Testis (tissue), 2 donors: ENCODE measurements at regions not wholly inside any gene's neighbourhood (a gene's known extent, or its start where the extent isn't known, plus 50 kb on each side); places are given as distances from the start of the nearest gene placed in this dataset.

Source experiments
- POLR2A ChIP-seq: fragments of 450-650 bp; IDR thresholded peaks from one replicate; pipeline ENCODE4 v1.6.1; 2017; ENCODE audit warnings: antibody characterized with exemption, mild to moderate bottlenecking, moderate library complexity
- TF ChIP-seq, protein P1 (sequence below), 3 experiments: fragments of 450-650 bp in 2 of 3; fragments of 200-600 bp in 1 of 3; sonication (generic) in 1 of 3; IDR thresholded peaks; one replicate each; pipeline ENCODE4 v1.5.1; 2016 to 2019; ENCODE audit warnings: antibody characterized with exemption in 3 of 3, mild to moderate bottlenecking in 2 of 3, moderate library complexity in 1 of 3

DNA sequence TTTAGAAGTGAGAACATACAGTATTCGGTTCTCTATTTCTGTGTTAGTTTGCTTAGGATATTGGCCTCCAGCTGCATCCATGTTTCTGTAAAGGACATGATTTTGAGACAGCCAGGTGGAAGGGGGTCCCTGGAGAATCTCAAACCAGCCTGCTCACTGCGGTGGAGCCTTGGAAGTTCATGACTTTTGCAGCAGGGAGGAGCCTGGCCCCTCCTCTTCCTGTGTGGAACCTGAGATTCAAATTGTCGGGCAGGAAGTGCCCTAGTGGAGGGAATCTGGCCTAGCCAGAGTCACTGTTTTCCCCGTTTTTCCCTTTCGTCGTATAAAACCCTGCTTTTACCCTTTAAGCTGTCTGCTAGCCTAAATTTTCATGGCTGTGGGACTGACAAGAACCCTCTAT lies 762.6 kb downstream of the PCDH18 start:
- TF ChIP-seq, protein P1, sequence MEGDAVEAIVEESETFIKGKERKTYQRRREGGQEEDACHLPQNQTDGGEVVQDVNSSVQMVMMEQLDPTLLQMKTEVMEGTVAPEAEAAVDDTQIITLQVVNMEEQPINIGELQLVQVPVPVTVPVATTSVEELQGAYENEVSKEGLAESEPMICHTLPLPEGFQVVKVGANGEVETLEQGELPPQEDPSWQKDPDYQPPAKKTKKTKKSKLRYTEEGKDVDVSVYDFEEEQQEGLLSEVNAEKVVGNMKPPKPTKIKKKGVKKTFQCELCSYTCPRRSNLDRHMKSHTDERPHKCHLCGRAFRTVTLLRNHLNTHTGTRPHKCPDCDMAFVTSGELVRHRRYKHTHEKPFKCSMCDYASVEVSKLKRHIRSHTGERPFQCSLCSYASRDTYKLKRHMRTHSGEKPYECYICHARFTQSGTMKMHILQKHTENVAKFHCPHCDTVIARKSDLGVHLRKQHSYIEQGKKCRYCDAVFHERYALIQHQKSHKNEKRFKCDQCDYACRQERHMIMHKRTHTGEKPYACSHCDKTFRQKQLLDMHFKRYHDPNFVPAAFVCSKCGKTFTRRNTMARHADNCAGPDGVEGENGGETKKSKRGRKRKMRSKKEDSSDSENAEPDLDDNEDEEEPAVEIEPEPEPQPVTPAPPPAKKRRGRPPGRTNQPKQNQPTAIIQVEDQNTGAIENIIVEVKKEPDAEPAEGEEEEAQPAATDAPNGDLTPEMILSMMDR (IDR thresholded peaks at IDR 0.05) = no peak
- TF ChIP-seq POLR2A = no peak
